Activated CD4-positive, CD25-positive, alpha-beta regulatory T cell treated with anti-CD3 and anti-CD28 coated beads, Interleukin-2, amount 50 U/mL, for 72 hours (primary cell): ENCODE measurements at regions not wholly inside any gene's neighbourhood (a gene's known extent, or its start where the extent isn't known, plus 50 kb on each side); places are given as distances from the start of the nearest gene placed in this dataset.

ENCODE experiments used
- DNase-seq: peaks from one replicate; pipeline ENCODE4 v3.0.0; 2021

DNA sequence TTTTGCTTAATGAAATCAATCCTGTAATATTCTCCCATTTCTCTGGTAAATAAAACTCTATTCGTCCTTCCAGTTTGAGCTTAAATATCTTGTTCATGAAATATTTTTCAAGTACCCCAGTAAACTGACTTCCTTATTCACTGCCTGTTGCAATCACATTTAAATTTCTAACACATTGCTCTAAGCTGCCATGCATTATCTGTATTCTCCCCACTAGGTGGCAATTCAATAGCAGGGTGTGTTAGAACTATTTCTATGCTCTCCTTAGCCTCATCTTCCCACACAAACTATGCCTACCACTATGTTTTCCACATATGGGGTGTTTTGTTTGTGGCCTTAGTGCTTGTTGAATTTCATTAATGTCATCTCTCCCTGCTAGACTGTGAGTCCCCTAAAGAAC is 377.1 kb upstream of the HS3ST1 start:
- DNase-seq = no peak

DNA sequence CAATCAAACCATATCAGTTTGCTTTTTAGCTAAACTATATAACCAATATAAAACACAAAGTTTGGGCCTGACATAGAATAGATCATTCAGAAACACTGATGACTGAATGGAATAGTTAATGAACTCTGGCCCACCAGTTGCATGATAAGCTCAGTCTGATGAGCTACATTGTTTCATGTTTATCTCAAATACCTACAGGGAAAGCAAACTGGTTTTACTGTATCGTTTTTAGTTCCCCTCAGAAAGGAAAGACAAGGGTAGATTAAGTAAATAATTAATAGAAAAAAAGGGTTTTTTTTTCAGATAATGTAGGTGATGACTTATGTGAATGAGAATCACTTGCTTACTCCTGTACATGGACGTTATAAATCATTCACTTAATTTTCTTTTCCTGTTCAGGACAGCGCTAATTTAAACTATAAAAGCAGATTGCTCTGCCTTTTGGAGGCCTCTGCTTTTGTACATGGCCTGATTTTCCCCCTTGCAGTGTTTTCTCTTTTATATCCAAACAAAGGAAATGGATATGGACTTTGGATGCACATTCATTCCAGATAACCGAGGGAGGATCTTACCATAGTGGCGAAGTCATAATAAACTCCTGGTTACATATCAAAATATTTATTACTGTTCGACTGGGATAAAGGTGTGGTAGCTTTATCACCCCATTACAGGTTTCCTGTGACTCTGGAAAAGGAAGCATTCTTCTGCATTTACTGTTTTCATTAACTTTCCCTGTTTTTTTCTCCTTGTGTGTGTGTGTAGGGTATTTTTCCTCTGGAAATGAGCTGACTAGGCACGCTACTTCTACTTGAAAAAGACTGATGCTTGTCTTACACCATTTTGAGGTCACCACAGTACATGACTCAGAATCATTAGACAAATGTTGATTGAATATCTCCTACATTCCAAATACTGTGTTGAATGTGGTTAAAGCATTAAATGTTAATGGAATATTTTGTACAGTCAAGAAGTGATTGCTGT is 373.1 kb upstream of the HS3ST1 start:
- DNase-seq = no peak

DNA sequence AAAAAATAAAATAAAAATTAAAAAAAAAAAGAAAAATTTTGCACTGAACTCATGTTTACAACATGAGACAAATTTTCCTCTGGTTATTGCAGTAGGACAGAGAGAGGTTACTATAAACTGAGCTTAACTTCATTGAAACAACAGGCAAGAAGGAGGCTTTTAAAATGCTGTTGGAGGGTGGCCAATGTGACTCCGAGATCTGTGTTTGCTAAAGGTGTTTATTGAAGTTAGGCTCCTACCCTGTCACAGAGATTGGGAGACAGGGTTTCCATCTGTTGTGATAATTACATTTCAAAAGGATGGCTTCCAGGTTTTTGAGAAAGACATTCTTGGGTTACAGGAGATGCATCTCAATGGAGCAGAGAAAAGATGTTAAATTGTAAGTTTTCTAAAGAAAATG is 370.5 kb upstream of the HS3ST1 start:
- DNase-seq = no peak

- DNase-seq = no peak
Measured at GRCh38 chr4:11791797-11792196, 363.1 kb upstream of the HS3ST1 start.

DNA sequence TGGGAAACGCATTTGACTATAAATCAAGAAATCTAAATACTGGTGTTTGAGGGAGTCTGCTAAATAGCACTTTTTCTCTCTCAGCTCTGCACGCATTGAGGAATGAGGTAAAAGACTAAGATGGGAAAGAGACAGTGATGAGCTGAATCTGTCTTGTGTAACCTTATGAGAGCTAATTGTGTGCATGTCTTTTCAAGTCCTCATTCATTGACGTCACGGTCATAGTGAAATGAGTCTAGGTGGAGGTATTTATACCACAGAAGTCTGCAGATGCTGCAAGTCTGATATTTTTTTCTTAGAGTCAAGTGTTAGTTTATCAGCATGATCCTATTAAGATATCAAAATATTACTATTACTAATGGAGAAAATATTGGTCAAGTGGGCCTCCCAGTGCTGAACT is 361.5 kb upstream of the HS3ST1 start:
- DNase-seq = no peak

- no peak for DNase-seq
Measured at GRCh38 chr4:11783588-11783987, 354.9 kb upstream of the HS3ST1 start.

GRCh38 chr4:11782859-11783258 is 354.2 kb upstream of the HS3ST1 start:
- DNase-seq = no peak

GRCh38 chr4:11777447-11777846 is 348.8 kb upstream of the HS3ST1 start:
- DNase-seq = no peak

DNA sequence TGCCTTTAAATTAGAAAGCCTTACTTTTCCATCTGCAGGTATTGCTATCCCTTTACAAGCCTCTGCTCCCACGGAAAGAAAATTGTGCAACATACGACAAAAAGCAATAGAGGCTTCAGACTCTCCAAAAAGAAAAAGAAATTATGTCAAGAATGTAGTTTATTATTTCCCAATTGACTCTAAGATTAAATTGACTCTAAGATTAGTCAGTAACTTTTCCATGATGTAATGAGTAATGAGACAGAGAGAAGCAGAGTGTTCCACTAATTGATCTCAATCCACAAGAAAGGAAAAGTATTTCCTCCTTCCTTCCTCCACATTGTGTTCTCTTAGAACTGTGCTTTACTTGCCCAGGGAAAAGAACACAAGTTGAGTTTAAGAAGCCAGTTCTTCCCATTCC is 345.7 kb upstream of the HS3ST1 start:
- no peak for DNase-seq

DNA sequence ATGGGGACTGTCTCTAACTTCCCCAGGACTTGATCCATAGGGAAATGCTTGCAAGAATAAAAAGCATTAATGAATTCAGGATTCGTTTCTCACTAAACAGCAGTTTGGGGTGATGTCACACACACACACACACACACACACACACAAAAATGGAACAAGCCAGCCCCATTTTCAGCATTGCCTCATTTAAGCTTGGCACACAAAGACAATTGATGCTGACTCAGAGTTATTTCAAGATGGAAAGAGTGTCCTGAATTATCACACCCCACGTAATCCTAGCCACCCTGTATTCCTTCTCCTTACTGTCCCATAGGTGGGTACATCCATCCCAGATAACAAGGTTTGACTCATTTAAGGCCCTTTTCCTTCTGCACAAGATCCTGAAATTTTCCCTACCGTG is 345.1 kb upstream of the HS3ST1 start:
- DNase-seq = no peak

DNA sequence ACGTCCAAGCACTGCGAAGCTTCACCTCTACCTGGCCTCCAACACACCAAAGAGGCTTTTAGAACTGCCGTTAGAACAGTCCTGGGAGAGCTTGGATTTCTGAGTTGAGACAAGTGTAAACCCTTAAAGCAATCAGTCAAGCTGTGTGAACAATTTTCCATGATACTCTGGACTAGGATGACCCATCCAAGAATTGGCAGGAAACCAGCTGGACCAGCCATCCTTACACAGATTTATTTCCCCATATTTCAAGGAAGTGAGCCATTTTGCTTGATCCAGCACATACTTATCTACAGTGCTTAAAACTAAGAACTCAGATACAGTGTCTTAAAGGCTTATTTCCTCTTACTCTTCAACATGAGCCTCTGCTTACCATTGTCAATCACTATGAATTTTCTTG is 340.7 kb upstream of the HS3ST1 start:
- no peak for DNase-seq

DNA sequence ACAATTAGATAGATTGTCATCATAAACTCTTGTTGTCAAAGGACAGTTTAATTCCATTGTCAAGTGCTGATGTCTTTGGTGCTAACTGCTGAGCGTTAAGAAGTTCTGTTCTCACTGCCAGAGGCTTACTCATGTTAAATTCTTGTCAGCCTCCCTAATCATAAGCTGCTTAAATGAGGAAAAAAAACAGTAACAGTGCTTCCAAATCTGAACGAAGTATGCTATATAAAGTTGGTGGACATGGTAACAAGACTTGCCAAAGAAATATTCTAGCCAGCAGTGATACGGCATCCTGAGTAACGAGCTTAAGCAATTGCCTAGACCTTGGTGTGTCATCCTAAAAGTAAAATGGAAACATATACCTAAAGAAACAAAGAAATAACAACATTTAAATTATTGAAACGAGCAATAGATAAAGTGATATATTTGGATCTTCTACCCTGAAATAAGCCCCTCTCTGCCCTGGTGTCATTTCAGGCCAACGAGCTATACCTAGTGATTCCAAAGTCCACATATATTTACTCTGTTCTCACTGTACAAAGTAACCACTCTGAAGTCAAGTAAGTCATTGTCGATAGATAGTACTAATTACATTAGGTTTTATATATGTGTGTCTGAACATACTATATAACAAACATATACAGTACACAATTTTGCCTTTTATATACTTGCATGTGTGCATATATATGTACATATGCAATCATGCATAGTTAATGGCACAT is 339.7 kb upstream of the HS3ST1 start:
- DNase-seq = no peak

- DNase-seq = no peak
Measured at GRCh38 chr4:11765849-11766453, 337.3 kb upstream of the HS3ST1 start.

- DNase-seq = no peak
Measured at GRCh38 chr4:11748164-11748872, 319.6 kb upstream of the HS3ST1 start.

GRCh38 chr4:11746734-11747133 is 318.0 kb upstream of the HS3ST1 start:
- DNase-seq = no peak

- no peak for DNase-seq
Measured at GRCh38 chr4:11743976-11744375, 315.3 kb upstream of the HS3ST1 start.

GRCh38 chr4:11743236-11743635 is 314.5 kb upstream of the HS3ST1 start:
- no peak for DNase-seq

DNA sequence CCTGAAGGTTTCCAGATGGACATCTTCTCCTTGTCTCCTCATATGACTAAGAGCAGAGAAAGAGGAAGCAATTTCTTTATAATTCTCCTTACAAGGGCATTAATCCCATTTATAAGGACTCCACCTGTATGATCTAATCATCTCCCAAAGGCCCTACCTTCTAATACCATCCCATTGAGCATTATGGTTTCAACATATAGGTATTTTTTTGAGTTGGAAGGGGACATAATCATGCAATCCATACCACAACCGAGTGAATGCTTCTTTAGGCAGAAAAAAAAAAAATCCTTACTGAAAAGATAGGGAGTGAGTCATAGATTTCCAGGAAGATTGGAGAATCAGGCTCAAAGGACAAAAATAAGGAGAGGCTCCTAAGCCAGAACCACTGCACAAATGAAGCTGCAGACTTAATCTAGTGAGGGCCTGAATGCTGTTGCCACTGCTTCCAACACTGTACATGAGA is 312.5 kb upstream of the HS3ST1 start:
- no peak for DNase-seq

GRCh38 chr4:11739992-11740391 is 311.3 kb upstream of the HS3ST1 start:
- no peak for DNase-seq

- no peak for DNase-seq
Measured at GRCh38 chr4:11736978-11737377, 308.3 kb upstream of the HS3ST1 start.

GRCh38 chr4:11735651-11736050 is 307.0 kb upstream of the HS3ST1 start:
- no peak for DNase-seq

- DNase-seq = no peak
Measured at GRCh38 chr4:11732155-11732554, 303.5 kb upstream of the HS3ST1 start.

- no peak for DNase-seq
Measured at GRCh38 chr4:11730545-11730944, 301.9 kb upstream of the HS3ST1 start.
